ENCODE measurements at regions not wholly inside any gene's neighbourhood (a gene's known extent, or its start where the extent isn't known, plus 50 kb on each side); places are given as distances from the start of the nearest gene placed in this dataset.
"Not testable (repeated sequence)": the region's sequence is repeated elsewhere in the genome, so short reads cannot be mapped to it uniquely, and the experiment has no call there.

GRCh38 chr3:96671861-96672595 is 142.4 kb upstream of the EPHA6 start:
- DNase-seq (ENCODE audit: low spot score); intact Hi-C loops (cut with DNase I): not testable (repeated sequence)

- DNase-seq (ENCODE audit: low spot score): no peak
- intact Hi-C loops (cut with DNase I): no loop called here
Measured at GRCh38 chr3:96677156-96677555, 137.2 kb upstream of the EPHA6 start.

- no peak for DNase-seq (ENCODE audit: low spot score)
Measured at GRCh38 chr3:96678325-96678724, 136.1 kb upstream of the EPHA6 start.

GRCh38 chr3:96700322-96701315 is 113.8 kb upstream of the EPHA6 start:
- no peak for DNase-seq (ENCODE audit: low spot score)
- intact Hi-C loops (cut with DNase I): no loop called here

More at GRCh38 chr3:96678325-96678724, 136.1 kb upstream of the EPHA6 start:
- intact Hi-C loops (cut with DNase I): no loop called here

GRCh38 chr3:96705895-96706294 is 108.5 kb upstream of the EPHA6 start:
- intact Hi-C loops (cut with DNase I): no loop called here
- DNase-seq (ENCODE audit: low spot score): no peak

- DNase-seq (ENCODE audit: low spot score): no peak
- intact Hi-C loops (cut with DNase I): no loop called here
Measured at GRCh38 chr3:96706509-96706908, 107.9 kb upstream of the EPHA6 start.

GRCh38 chr3:96711816-96712215 is 102.6 kb upstream of the EPHA6 start:
- DNase-seq (ENCODE audit: low spot score): no peak
- intact Hi-C loops (cut with DNase I): no loop called here

- DNase-seq (ENCODE audit: low spot score): no peak
- intact Hi-C loops (cut with DNase I): no loop called here
Measured at GRCh38 chr3:96712792-96713191, 101.6 kb upstream of the EPHA6 start.

- intact Hi-C loops (cut with DNase I): no loop called here
- DNase-seq (ENCODE audit: low spot score): no peak
Measured at GRCh38 chr3:96719921-96720320, 94.5 kb upstream of the EPHA6 start.

- DNase-seq (ENCODE audit: low spot score): no peak
- intact Hi-C loops (cut with DNase I): no loop called here
Measured at GRCh38 chr3:96731031-96731430, 83.4 kb upstream of the EPHA6 start.

GRCh38 chr3:96734273-96735009 is 80.0 kb upstream of the EPHA6 start:
- intact Hi-C loops (cut with DNase I): no loop called here
- no peak for DNase-seq (ENCODE audit: low spot score)

GRCh38 chr3:96748139-96748538 is 66.3 kb upstream of the EPHA6 start:
- intact Hi-C loops (cut with DNase I): no loop called here
- no peak for DNase-seq (ENCODE audit: low spot score)

GRCh38 chr3:96750094-96750767 is 64.2 kb upstream of the EPHA6 start:
- intact Hi-C loops (cut with DNase I): no loop called here
- peak; percentile 76 for DNase-seq (ENCODE audit: low spot score)

GRCh38 chr3:96753124-96753523 is 61.3 kb upstream of the EPHA6 start:
- intact Hi-C loops (cut with DNase I): no loop called here
- DNase-seq (ENCODE audit: low spot score): no peak

- intact Hi-C loops (cut with DNase I): no loop called here
- DNase-seq (ENCODE audit: low spot score): no peak
Measured at GRCh38 chr3:96754128-96754527, 60.3 kb upstream of the EPHA6 start.

GRCh38 chr3:96755519-96755918 is 58.9 kb upstream of the EPHA6 start:
- no peak for DNase-seq (ENCODE audit: low spot score)
- intact Hi-C loops (cut with DNase I): no loop called here

- intact Hi-C loops (cut with DNase I): no loop called here
- DNase-seq (ENCODE audit: low spot score): no peak
Measured at GRCh38 chr3:96756516-96756915, 57.9 kb upstream of the EPHA6 start.

- intact Hi-C loops (cut with DNase I): no loop called here
Measured at GRCh38 chr3:96760956-96761355, 53.4 kb upstream of the EPHA6 start.

More at GRCh38 chr3:96760956-96761355, 53.4 kb upstream of the EPHA6 start:
- DNase-seq (ENCODE audit: low spot score): no peak

Data from posterior vena cava (tissue), 2 donors.